AG09309 (cell line): ENCODE measurements at regions not wholly inside any gene's neighbourhood (a gene's known extent, or its start where the extent isn't known, plus 50 kb on each side); places are given as distances from the start of the nearest gene placed in this dataset.

Experiments used
- DNase-seq: peaks from one replicate; pipeline ENCODE4 v3.0.0-alpha.2; 2010; ENCODE audit warnings: low read depth
- H3K4me3 ChIP-seq: 2 replicates; pipeline ENCODE4 v1.5.1; 2011; ENCODE audit warnings: mild to moderate bottlenecking, low read depth, low read length, moderate library complexity; ENCODE audit not compliant: control insufficient read depth
- CTCF ChIP-seq: IDR thresholded peaks from 2 replicates; pipeline ENCODE4 v1.5.1; 2011; ENCODE audit warnings: mild to moderate bottlenecking, low read depth, low read length, inconsistent platforms; ENCODE audit not compliant: insufficient read depth, control insufficient read depth; ENCODE audit errors: missing control alignments

- H3K4me3 ChIP-seq, result no peak overlapping the region
- no peak for TF ChIP-seq CTCF
- DNase-seq, result no peak
These were observed 58.8 kb upstream of the PRR23C start for GRCh38 chr3:139103484-139103883.

- no peak for DNase-seq
- H3K4me3 ChIP-seq, result no peak overlapping the region
- TF ChIP-seq CTCF, result no peak
These were observed 59.4 kb upstream of the PRR23C start for GRCh38 chr3:139104062-139104461.

- no peak for DNase-seq
- H3K4me3 ChIP-seq, result no peak overlapping the region
- TF ChIP-seq CTCF, result no peak
These were observed 60.5 kb upstream of the PRR23C start for GRCh38 chr3:139105154-139105702.

- DNase-seq, result no peak
- TF ChIP-seq CTCF, result no peak
- no peak overlapping the region for H3K4me3 ChIP-seq
These were observed 61.6 kb upstream of the PRR23C start for GRCh38 chr3:139106013-139106932.

GRCh38 chr3:139107424-139108252 is 62.9 kb upstream of the PRR23C start:
- no peak for DNase-seq
- TF ChIP-seq CTCF, result no peak
- H3K4me3 ChIP-seq, result no peak overlapping the region

GRCh38 chr3:139108253-139108969 is 63.7 kb upstream of the PRR23C start:
- H3K4me3 ChIP-seq, result no peak overlapping the region
- DNase-seq, result no peak

More at GRCh38 chr3:139108253-139108969, 63.7 kb upstream of the PRR23C start:
- no peak for TF ChIP-seq CTCF
